Right renal cortex interstitium (tissue), 3 donors: ENCODE measurements at regions not wholly inside any gene's neighbourhood (a gene's known extent, or its start where the extent isn't known, plus 50 kb on each side); places are given as distances from the start of the nearest gene placed in this dataset.
"Not testable (repeated sequence)": the region's sequence is repeated elsewhere in the genome, so short reads cannot be mapped to it uniquely, and the experiment has no call there.

Source experiments
- DNase-seq, 3 donors: peaks; one replicate each; pipeline ENCODE4 v3.0.0-alpha.2; 2013; ENCODE audit warnings: low read depth in 3 of 3, low spot score in 2 of 3

GRCh38 chr21:31537872-31538576 is 121.5 kb upstream of the SOD1 start:
- DNase-seq: no peak

DNA sequence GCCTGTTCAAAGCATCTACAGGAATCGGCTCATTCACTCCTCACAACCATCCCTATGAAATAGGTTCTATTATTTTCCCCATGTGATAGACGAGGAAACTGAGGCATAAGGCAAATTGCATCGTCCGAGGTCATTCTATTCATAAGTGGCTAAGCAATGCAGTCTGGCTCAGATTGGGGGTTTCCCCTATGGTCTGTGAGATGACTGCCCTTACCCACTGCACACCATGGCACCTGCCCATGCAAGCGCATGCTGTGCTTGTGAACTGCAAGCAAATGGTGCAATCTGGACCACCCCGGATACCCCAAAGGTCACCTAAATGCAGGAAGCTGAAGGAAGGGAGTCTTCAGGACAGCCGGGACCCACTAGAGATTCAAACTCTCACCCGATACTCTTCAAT is 123.4 kb upstream of the SOD1 start:
- no peak for DNase-seq

DNA sequence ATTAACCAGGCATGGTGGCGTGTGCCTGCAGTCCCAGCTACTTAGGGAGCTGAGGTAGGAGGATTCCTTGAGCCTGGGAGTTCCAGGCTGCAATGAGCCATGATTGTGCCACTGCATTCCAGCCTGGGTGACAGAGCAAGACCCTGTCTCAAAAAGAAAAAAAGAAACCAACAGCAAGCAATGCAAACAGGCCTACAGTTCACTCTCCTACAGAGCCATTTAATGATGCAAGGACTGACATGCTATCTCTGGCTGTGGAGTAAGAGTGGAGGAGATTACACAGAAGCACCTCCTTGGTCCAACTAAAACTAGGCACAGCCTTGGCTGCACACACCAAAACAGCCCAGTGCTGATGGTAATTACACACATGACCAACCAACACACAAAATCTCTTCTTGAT is 127.5 kb upstream of the SOD1 start:
- DNase-seq: no peak

DNA sequence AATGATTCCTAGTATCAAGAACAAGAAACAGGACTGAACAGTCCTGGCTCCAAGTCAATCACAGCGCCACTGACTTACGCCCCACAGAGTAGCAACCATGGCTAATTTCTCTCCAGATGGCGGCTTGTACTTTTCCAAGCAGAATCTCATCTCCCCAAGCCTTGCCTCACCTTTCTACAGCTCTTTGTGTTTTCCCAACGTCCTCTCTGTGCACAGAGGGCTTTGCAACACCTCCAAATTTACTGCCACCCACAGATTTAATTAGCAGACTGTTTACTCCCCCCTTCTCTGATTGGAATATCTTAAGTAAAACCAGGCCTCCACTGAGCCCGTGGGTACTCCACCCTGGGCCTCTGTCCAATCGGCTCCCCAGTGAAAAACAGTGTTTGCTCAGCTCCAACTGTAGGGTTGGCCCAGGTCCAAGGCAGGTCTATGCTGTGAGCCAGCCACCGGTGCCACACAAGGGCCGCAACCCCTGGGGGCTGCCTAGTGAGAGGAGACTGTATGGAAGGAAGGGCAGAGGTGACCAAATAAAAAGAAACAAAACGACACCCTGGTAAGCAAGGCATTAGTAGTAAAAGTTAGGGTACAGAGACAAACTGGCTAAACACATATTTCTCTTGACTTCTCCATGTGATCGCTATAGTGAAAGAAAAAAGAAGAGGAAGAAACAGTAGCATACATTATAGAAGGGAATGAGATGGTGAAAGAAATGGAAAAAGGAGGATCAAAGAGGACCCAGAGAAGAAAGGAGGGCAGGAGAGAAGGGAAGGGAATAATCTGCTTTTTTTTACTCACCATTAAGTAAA is 128.4 kb upstream of the SOD1 start:
- no peak for DNase-seq

GRCh38 chr21:31530364-31530763 is 129.1 kb upstream of the SOD1 start:
- DNase-seq: no peak

DNA sequence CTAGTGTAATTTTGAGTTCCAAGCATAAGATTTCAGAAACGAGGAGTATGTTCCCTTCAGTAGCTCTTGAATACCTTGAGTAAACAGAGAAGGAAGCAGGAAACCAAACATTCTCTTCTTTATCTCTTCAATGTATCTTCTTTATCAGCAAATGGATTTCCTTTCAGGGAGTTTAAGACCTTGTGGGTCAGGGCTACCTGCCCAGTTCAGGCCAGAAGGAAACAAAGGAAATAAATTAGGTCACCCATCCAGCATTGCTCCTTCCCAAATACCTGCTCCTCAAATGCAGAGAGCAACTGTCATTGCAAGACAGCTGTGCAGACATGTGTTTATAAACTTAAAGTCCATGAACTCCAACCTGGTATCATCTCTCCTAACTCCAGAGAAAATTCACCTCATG is 130.1 kb upstream of the SOD1 start:
- DNase-seq: no peak

DNA sequence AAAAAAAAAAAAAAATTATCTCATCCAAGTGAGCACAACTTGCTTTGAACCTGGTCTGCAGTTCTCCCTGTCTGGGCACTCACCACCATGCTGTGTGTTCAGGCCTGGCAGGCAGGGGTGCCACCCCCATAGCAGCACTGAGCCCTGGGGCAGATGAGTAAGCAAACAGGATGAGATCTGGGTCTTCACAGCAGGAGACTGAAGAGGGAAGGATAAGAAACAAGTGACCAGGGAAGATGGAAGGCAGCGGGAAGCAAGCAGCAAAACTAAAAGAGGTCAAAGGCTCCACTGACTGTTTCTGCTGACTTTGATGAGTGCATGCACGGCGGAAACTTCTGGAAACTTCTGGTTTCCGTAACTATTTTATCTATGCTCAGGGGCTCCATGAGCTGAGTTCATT is 133.5 kb upstream of the SOD1 start:
- no peak for DNase-seq

DNA sequence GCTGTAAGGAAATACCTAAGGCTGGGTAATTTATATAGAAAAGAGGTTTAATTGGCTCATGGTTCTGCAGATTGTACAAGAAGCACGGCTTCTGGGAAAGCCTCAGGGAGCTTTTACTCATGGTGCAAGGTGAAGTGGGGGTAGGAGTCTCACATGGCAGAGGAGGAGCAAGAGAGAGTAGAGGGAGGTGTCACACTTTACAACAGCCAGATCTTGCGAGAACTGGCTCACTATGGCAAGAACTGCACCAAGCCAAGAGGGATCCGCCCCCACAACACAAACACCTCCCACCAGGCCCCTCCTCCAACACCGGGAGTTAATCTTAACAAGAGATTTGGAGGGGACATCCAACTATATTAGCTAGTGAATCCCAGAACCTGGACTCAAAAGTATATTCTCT is 135.4 kb upstream of the SOD1 start:
- no peak for DNase-seq

DNA sequence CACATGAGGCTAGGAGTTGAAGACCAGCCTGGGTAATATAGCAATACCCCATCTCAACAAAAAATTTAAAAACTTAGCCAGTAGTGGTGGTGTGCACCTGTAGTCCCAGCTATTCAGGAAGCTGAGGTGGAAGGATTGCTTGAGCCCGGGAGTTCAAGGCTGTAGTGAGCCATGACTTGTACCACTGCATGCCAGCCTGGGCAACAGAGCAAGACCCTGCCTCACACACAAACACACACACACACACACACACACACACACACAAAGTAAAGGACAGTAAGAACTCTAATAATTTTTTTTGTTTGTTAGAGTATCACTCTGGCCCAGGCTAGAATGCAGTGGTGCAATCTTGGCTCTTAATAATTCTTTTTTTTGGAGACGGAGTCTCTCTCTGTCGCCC is 138.0 kb upstream of the SOD1 start:
- DNase-seq: no peak

- no peak for DNase-seq
Measured at GRCh38 chr21:31520561-31521098, 138.9 kb upstream of the SOD1 start.

GRCh38 chr21:31518580-31518979 is 140.9 kb upstream of the SOD1 start:
- DNase-seq: no peak

GRCh38 chr21:31517664-31518414 is 141.7 kb upstream of the SOD1 start:
- no peak for DNase-seq

DNA sequence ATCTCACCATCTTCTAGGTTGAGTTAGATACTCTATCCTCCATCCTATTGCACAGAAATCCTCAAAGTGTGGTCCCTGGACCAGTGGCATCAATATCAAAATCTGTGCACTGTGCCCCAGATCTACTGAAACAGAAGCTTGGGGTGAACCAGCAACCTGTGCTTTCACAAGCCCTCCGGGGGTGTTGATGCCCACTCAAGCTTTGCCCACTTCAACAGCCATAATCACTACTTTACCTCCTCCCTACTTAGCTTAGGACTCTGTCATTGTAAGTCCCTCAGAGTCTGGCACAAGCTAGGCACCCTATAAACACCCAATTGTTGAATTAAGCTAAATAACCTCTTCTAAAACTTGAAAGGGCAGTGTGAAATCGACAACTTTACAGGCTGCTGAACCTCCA is 144.2 kb upstream of the SOD1 start:
- no peak for DNase-seq

DNA sequence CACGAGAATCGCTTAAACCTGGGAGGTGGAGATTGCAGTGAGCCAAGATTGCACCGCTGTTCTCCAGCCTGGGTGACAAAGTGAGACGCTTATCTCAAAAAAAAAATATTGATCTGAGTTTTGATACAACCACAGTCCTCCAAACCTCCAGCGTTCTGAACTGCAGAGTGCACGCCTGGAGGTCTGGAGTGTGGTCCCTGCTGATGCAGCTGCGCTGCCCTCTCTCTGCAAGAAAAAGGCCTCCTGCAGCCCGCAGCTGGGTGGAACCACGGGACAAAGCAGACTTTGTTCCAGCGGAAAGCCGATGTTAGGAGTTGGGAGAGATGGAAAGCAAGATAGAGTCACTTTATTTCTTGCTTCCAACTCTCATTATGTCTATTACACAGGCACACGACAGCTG is 144.9 kb upstream of the SOD1 start:
- DNase-seq: no peak

DNA sequence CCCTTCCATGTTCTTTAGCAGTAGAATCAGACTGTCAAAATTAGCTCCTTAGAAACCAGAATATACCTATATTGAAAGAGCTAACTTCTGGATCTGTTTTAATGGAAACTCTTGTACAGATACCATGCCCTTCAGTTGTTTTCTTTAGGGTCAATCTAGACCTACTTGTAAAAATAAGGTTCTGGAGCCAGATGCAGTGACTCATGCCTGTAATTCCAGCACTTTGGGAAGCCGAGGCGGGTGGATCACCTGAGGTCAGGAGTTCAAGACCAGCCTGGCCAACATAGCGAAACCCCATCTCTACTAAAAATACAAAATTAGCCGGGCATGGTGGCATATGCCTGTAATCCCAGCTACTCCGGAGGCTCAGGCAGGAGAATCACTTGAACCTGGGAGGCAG is 146.0 kb upstream of the SOD1 start:
- not testable (repeated sequence) for DNase-seq

DNA sequence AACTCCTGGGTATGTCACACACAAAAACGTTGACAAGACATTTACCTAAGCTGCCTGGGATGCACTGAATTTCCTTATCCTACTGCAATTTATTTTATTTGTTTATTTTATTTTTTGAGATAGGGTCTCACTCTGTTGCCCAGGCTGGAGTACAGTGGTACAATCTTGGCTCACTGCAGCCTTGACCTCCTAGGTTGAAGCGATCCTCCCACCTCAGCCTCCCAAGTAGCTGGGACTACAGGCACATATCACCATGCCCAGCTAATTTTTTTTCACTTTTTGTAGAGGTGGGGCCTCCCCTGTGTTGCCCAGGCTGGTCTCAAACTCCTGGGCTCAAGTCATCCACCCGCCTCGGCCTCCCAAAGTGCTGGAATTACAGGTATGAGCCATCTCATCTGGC is 147.5 kb upstream of the SOD1 start:
- not testable (repeated sequence) for DNase-seq

DNA sequence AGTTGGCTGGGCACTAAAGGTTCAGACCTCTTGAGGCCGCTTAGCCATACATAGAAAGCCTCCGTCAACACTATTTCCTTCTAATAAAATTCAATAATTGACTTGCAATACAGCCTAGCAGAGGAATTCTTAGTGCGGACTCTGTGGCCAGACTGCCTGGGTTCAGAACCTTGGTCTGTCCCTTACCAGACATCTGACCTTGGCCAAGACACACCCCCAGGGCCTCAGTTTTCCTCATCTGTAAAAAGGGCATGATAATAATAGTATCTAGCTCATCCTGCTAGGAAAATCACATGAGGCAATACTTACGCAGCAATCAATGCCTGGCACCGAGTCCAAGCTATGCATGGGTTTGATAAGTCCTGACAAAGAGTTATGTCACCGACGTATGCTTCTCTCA is 148.2 kb upstream of the SOD1 start:
- DNase-seq: no peak

- DNase-seq: no peak
Measured at GRCh38 chr21:31509194-31510017, 150.1 kb upstream of the SOD1 start.

DNA sequence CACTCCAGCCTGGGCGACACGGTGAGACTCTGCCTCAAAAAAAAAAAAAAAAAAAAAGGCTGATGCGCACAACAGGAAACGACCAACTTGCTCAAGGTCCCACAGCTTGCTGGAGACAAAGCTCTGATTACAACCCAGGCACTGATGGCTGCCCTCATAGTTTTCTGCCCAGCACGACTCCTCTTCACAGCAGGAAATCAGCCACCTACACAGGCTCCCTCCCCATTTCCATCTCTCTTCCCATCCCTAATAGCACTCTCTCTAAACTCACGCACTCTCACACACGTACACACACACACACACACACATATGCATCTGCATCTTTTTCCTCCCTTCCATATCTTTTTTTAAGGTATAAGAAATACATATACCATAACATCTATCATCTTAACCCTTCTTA is 153.5 kb upstream of the SOD1 start:
- no peak for DNase-seq

DNA sequence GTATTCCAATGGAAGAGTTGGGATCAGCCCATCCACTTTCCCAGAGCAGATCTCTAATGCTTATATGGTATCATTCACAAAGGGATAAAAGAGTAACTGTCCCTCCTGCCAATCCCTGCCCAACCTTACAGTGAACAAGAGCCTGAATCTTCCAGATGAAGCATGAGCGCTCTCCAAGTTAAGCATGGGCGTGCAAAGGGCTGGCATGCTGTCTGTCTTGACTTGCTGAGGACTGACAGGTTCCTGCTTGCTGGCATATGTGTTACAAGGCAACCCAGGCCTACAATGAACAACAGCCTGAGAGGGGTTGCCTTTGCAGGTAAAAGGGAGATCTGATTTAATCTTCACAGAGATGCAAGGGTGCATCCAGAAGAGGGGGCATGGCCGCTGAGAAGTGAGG is 155.6 kb upstream of the SOD1 start:
- DNase-seq: no peak

DNA sequence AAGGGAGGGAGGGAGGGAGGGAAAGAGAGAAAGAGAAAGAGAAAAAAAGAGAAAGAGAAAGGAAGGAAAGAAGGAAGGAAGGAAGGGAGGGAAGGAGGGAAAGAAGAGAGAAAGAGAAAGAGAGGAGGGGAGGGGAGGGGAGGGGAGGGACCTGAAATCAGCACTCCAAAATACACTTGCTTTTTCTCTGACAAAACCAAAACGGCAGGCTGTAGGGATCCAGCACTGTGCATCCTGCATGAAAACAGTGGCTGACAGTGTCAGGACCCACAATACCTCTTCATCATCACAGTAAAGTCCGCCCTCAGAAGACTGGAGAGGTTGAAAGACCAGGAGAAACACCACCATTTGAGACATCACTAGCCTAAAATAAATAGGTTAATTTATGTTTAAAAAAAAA is 156.0 kb upstream of the SOD1 start:
- no peak for DNase-seq
